GM23248 (cell line): ENCODE measurements at regions not wholly inside any gene's neighbourhood (a gene's known extent, or its start where the extent isn't known, plus 50 kb on each side); places are given as distances from the start of the nearest gene placed in this dataset.

Experiments used
- DNase-seq: peaks from one replicate; pipeline ENCODE4 v3.0.0-alpha.2; 2015
- H2AFZ ChIP-seq: fragments of 200-600 bp; sonication (generic); 2 replicates; pipeline ENCODE4 v1.6.1; 2016; ENCODE audit warnings: antibody characterized with exemption
- H3F3A ChIP-seq: fragments of 200-600 bp; sonication (generic); 2 replicates; pipeline ENCODE4 v1.6.1; 2016; ENCODE audit warnings: mild to moderate bottlenecking, antibody characterized with exemption, mixed run types; ENCODE audit not compliant: insufficient read depth
- H3K27ac ChIP-seq: fragments of 200-600 bp; sonication (generic); 2 replicates; pipeline ENCODE4 v1.5.1; 2016; ENCODE audit warnings: mild to moderate bottlenecking
- H3K27me3 ChIP-seq: fragments of 200-600 bp; sonication (generic); replicated peaks from 2 replicates; pipeline ENCODE4 v1.6.1; 2016; ENCODE audit warnings: mild to moderate bottlenecking; ENCODE audit not compliant: insufficient read depth
- H3K36me3 ChIP-seq: fragments of 200-600 bp; sonication (generic); 2 replicates; pipeline ENCODE4 v1.6.1; 2016; ENCODE audit warnings: low read depth, mild to moderate bottlenecking
- H3K4me1 ChIP-seq: fragments of 200-600 bp; sonication (generic); 2 replicates; pipeline ENCODE4 v1.6.1; 2016; ENCODE audit warnings: mild to moderate bottlenecking; ENCODE audit not compliant: insufficient read depth
- H3K4me2 ChIP-seq: fragments of 200-600 bp; sonication (generic); one replicate; pipeline ENCODE4 v1.6.1; 2016; ENCODE audit warnings: mild to moderate bottlenecking; ENCODE audit not compliant: unreplicated experiment
- H3K4me3 ChIP-seq: fragments of 200-600 bp; sonication (generic); 2 replicates; pipeline ENCODE4 v1.5.1; 2016; ENCODE audit warnings: mild to moderate bottlenecking
- H3K79me2 ChIP-seq: fragments of 200-600 bp; sonication (generic); 2 replicates; pipeline ENCODE4 v1.6.1; 2016; ENCODE audit warnings: mild to moderate bottlenecking; ENCODE audit not compliant: insufficient read depth
- H3K9ac ChIP-seq: fragments of 200-600 bp; sonication (generic); 2 replicates; pipeline ENCODE4 v1.6.1; 2016; ENCODE audit warnings: mild to moderate bottlenecking
- H3K9me2 ChIP-seq: fragments of 200-600 bp; sonication (generic); 2 replicates; pipeline ENCODE4 v1.6.1; 2016; ENCODE audit warnings: mixed run types, mild to moderate bottlenecking, moderate library complexity; ENCODE audit not compliant: insufficient read depth
- H3K9me3 ChIP-seq: fragments of 200-600 bp; sonication (generic); one replicate; pipeline ENCODE4 v1.6.1; 2017; ENCODE audit warnings: low read depth
- H4K20me1 ChIP-seq: fragments of 200-600 bp; sonication (generic); 2 replicates; pipeline ENCODE4 v1.6.0; 2016; ENCODE audit not compliant: insufficient read depth
- EZH2 ChIP-seq: fragments of 200-600 bp; sonication (generic); IDR thresholded peaks from 2 replicates; pipeline ENCODE4 v1.6.1; 2018; ENCODE audit warnings: antibody characterized with exemption, mild to moderate bottlenecking; ENCODE audit not compliant: insufficient read depth, poor library complexity, severe bottlenecking
- EZH2phosphoT487 ChIP-seq: fragments of 200-600 bp; sonication (generic); IDR thresholded peaks from 2 replicates; pipeline ENCODE4 v1.6.1; 2018; ENCODE audit warnings: antibody characterized with exemption, moderate library complexity, mild to moderate bottlenecking, low read depth; ENCODE audit not compliant: insufficient read depth
- WGBS, 2 experiments: methylation state at CpG; one replicate each; pipeline ENCODE4 v1.1.6; 2015 to 2017; ENCODE audit warnings: low lambda C conversion rate in 2 of 2, low coverage in 1 of 2; ENCODE audit errors: missing lambda C conversion rate in 2 of 2; 5-methylcytosine and 5-hydroxymethylcytosine counted together
- in situ Hi-C: fragments of 300-500 bp; cut with MboI; formaldehyde crosslinking; loops from 2 replicates; pipeline ENCODE4 v1.15.0; 2020

DNA sequence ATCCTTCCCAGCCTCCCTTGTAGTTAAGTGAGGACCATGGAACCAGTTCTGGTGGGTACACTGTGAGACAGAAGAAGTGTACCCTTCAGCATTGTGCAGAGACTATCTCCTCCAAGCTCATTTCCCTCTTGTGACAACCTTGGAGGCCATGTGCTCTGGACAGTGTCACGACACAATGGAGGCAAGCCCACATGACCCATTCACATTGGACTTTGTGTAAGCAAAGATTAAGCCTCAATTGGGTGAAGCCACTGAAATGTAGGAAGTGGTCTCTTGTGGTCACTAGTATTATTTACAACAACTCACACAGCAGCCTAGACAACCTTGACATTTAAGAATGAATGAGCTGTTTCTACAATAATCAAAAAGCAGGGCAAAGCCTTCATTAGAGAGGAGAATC is 124.2 kb downstream of the INHBA start:
- no peaks in the 10 kb centered on the region for H3K36me3 ChIP-seq
- no peak for DNase-seq
- no peak overlapping the region for H3K4me3 ChIP-seq
- H3K27me3 ChIP-seq, result no peaks in the 10 kb centered on the region
- TF ChIP-seq EZH2phosphoT487 (no peak), EZH2 (no peak)
- H4K20me1 ChIP-seq, result no peaks in the 10 kb centered on the region
- no peaks in the 10 kb centered on the region for H3K9me3 ChIP-seq
- H3K4me2 ChIP-seq, result no peak overlapping the region
- H3K9me2 ChIP-seq, result no peaks in the 10 kb centered on the region
- no peak overlapping the region for H3K9ac ChIP-seq
- WGBS, 2 experiments, result 95 to 100% methylated on average over 1 of the region's 1 CpG
- H3F3A ChIP-seq, result peaks cover 25% of the 10 kb centered on the region
- peaks cover 32% of the 10 kb centered on the region for H3K4me1 ChIP-seq
- in situ Hi-C loops, result no loop called here
- H3K27ac ChIP-seq, result no peak overlapping the region
- no peak overlapping the region for H2AFZ ChIP-seq
- no peaks in the 10 kb centered on the region for H3K79me2 ChIP-seq

DNA sequence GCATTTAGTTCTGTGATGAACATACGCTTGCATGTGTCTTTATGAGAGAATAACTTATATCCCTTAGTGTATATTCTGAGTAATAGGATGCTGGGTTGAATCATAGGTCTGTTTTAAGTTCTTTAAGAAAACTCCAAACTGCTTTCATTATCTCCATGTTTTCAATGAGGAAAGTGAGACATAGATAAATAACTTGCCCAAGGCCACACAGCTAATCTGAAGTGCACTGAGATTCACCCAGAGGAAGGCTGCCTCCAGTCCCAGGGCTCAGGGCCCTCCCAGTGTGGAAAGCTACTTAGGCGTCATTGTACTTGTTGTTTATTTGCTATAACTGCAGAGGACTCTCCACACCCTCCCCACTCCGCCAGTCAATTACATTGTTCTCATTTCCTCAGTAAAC is 126.7 kb downstream of the INHBA start:
- in situ Hi-C loops, result no loop called here
- no peaks in the 10 kb centered on the region for H3K9me2 ChIP-seq
- peak; percentile 31 for DNase-seq
- 95 to 96% methylated on average over 3 of the region's 3 CpGs for WGBS, 2 experiments
- H3K27ac ChIP-seq, result no peak overlapping the region
- no peak overlapping the region for H3K9ac ChIP-seq
- no peak overlapping the region for H3K4me3 ChIP-seq
- no peaks in the 10 kb centered on the region for H3K9me3 ChIP-seq
- H3F3A ChIP-seq, result peaks cover 23% of the 10 kb centered on the region
- TF ChIP-seq EZH2 (no peak), EZH2phosphoT487 (no peak)
- peaks cover 36% of the 10 kb centered on the region for H3K4me1 ChIP-seq
- no peaks in the 10 kb centered on the region for H3K79me2 ChIP-seq
- no peak overlapping the region for H2AFZ ChIP-seq
- H3K27me3 ChIP-seq, result no peaks in the 10 kb centered on the region
- H3K36me3 ChIP-seq, result no peaks in the 10 kb centered on the region
- H3K4me2 ChIP-seq, result no peak overlapping the region
- H4K20me1 ChIP-seq, result no peaks in the 10 kb centered on the region

DNA sequence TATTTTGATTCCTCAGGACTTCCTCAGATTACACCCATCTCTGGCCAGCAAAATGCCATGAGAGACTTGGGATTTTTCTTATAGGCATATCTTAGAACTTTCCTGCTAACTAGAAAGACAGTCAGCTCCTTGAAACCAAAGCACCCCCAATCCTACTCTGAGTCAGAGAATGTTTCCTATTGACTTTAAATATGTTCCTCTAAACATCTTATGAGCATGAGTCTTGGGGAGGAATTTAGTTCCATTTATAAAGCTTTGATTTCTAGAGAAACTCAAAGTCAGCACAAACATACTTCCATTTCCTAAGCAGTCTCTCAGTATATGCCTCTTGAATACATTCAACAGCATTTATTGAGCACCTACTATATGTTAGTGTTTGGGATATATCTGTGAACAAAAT is 128.5 kb downstream of the INHBA start:
- Histone ChIP-seq H3K4me1 (peaks cover 20% of the 10 kb centered on the region), H3K9me3 (no peaks in the 10 kb centered on the region), H3K9me2 (no peaks in the 10 kb centered on the region), H3K36me3 (no peaks in the 10 kb centered on the region), H3K4me2 (no peak overlapping the region), H3F3A (peaks cover 8% of the 10 kb centered on the region; the same call in 1 of the 2 replicates), H4K20me1 (no peaks in the 10 kb centered on the region), H3K27me3 (no peaks in the 10 kb centered on the region), H2AFZ (no peak overlapping the region), H3K27ac (no peak overlapping the region), H3K9ac (no peak overlapping the region), H3K4me3 (no peak overlapping the region), H3K79me2 (no peaks in the 10 kb centered on the region)
- DNase-seq, result peak; percentile 63
- no peak for TF ChIP-seq EZH2
- TF ChIP-seq EZH2phosphoT487, result no peak
- in situ Hi-C loops, result no loop called here

DNA sequence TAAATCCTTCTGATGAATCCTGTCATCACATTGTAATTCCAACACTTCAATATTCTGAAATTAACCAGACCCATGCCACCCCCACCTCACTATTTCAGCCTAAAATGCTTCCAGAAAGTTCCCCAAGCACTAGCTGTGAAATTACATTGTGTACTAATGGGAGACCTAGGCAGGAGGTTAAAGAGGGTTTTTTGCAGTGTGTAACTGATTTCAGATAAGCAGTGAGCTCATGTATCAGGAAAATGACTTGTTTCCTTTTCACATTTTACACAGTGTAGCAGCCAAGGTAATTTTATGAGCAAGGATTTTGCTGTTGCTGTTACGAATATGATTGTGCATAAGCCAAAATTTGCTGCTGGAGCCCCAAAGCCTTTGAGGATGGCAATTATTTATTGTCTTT is 129.0 kb downstream of the INHBA start:
- Histone ChIP-seq H3K36me3 (no peaks in the 10 kb centered on the region), H3K9me2 (no peaks in the 10 kb centered on the region), H2AFZ (no peak overlapping the region), H3F3A (0 out of 2 replicates have a peak, but pooled peaks cover 4% of the 10 kb centered on the region), H3K4me1 (peaks cover 16% of the 10 kb centered on the region), H3K4me3 (no peak overlapping the region), H3K9ac (no peak overlapping the region), H3K27ac (no peak overlapping the region), H3K79me2 (no peaks in the 10 kb centered on the region), H3K9me3 (no peaks in the 10 kb centered on the region), H3K4me2 (no peak overlapping the region), H3K27me3 (no peaks in the 10 kb centered on the region), H4K20me1 (no peaks in the 10 kb centered on the region)
- no peak for DNase-seq
- in situ Hi-C loops, result no loop called here
- no peak for TF ChIP-seq EZH2
- TF ChIP-seq EZH2phosphoT487, result no peak
- 54 to 80% methylated on average over 1 of the region's 1 CpG for WGBS, 2 experiments

DNA sequence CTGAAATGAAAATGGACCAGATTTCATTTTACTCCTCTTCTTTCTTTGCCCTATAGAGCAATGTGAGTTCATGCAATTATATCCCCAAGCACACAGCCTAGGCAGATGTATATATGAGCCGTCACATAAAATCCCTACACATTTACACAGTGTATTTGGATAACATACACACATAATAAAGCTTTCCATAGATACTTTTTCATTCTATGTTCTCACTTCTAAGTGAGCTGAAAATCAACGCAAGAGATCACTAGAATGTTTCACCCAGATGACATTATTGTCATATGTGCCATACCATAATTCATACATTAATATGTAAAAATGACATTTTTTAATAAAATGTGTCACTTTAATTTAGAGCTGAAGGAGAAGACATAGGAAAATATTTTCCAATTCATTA is 129.4 kb downstream of the INHBA start:
- Histone ChIP-seq H3K9me2 (no peaks in the 10 kb centered on the region), H3K9ac (no peak overlapping the region), H3K36me3 (no peaks in the 10 kb centered on the region), H4K20me1 (no peaks in the 10 kb centered on the region), H3K4me3 (no peak overlapping the region), H2AFZ (no peak overlapping the region), H3F3A (0 out of 2 replicates have a peak, but pooled peaks cover 4% of the 10 kb centered on the region), H3K9me3 (no peaks in the 10 kb centered on the region), H3K27me3 (no peaks in the 10 kb centered on the region), H3K79me2 (no peaks in the 10 kb centered on the region), H3K4me2 (no peak overlapping the region), H3K27ac (no peak overlapping the region), H3K4me1 (peaks cover 16% of the 10 kb centered on the region)
- no peak for TF ChIP-seq EZH2phosphoT487
- TF ChIP-seq EZH2, result no peak
- WGBS, 2 experiments, result 63 to 67% methylated on average over 2 of the region's 2 CpGs
- in situ Hi-C loops, result no loop called here
- DNase-seq, result no peak
